HEK293 (cell line): ENCODE measurements at regions not wholly inside any gene's neighbourhood (a gene's known extent, or its start where the extent isn't known, plus 50 kb on each side); places are given as distances from the start of the nearest gene placed in this dataset.

Source experiments
- CTCF ChIA-PET: fragments of 350-600 bp; formaldehyde crosslinking; extraction: SDS; loops from one replicate; lab custom pipeline; 2021; ENCODE audit warnings: antibody characterized with exemption; lab: Yijun Ruan, JAX
- POLR2A ChIA-PET: fragments of 300-600 bp; formaldehyde crosslinking; extraction: SDS; loops from one replicate; lab custom pipeline; 2020; ENCODE audit warnings: antibody characterized with exemption, inconsistent platforms; lab: Yijun Ruan, JAX
- H3K27ac ChIP-seq: fragments of 200-500 bp; sonication (Bioruptor generic); 2 replicates; pipeline ENCODE4 v1.5.1; 2014; ENCODE audit warnings: low read depth, low read length, control low read depth, inconsistent platforms; ENCODE audit errors: extremely low read depth
- H3K36me3 ChIP-seq, 2 experiments: fragments of 200-500 bp in 1 of 2; sonication (Bioruptor generic) in 1 of 2; 1 replicate in 1 of 2; 2 replicates in 1 of 2; pipeline ENCODE4 v1.5.1; 2014 to 2017; ENCODE audit warnings: inconsistent platforms in 2 of 2, low read length in 2 of 2; ENCODE audit not compliant: control insufficient read depth in 2 of 2, insufficient read depth in 1 of 2
- H3K4me1 ChIP-seq: fragments of 200-500 bp; sonication (Bioruptor generic); 2 replicates; pipeline ENCODE4 v1.5.1; 2014; ENCODE audit warnings: mild to moderate bottlenecking, low read length, inconsistent platforms; ENCODE audit not compliant: control insufficient read depth, insufficient read depth
- H3K4me3 ChIP-seq: 2 replicates; pipeline ENCODE4 v1.5.1; 2011; ENCODE audit warnings: low read depth, mild to moderate bottlenecking, control low read depth, low read length, moderate library complexity
- H3K9me3 ChIP-seq: fragments of 200-500 bp; sonication (Bioruptor generic); 2 replicates; pipeline ENCODE4 v1.5.1; 2014; ENCODE audit warnings: low read depth, low read length, inconsistent platforms; ENCODE audit not compliant: control insufficient read depth, insufficient read depth
- GLI4 ChIP-seq: fragments of 450-650 bp; formaldehyde crosslinking; IDR thresholded peaks from 2 replicates; pipeline ENCODE4 v1.5.1; 2016; ENCODE audit warnings: missing biosample characterization, missing genetic modification characterization
- KLF1 ChIP-seq: fragments of 450-650 bp; formaldehyde crosslinking; IDR thresholded peaks from 2 replicates; pipeline ENCODE4 v1.5.1; 2016; ENCODE audit warnings: missing biosample characterization, missing genetic modification characterization
- MZF1 ChIP-seq: fragments of 450-650 bp; formaldehyde crosslinking; IDR thresholded peaks from 2 replicates; pipeline ENCODE4 v1.5.1; 2017; ENCODE audit warnings: missing biosample characterization, missing genetic modification characterization, borderline replicate concordance
- PRDM6 ChIP-seq: fragments of 450-650 bp; formaldehyde crosslinking; IDR thresholded peaks from 2 replicates; pipeline ENCODE4 v1.5.1; 2017; ENCODE audit warnings: missing biosample characterization, missing genetic modification characterization
- ZBTB48 ChIP-seq: fragments of 450-650 bp; formaldehyde crosslinking; IDR thresholded peaks from 2 replicates; pipeline ENCODE4 v1.5.1; 2016; ENCODE audit warnings: missing biosample characterization, missing genetic modification characterization
- ZIC2 ChIP-seq: fragments of 450-650 bp; formaldehyde crosslinking; IDR thresholded peaks from 2 replicates; pipeline ENCODE4 v1.5.1; 2016; ENCODE audit warnings: missing biosample characterization, missing genetic modification characterization
- ZNF16 ChIP-seq: fragments of 450-650 bp; formaldehyde crosslinking; IDR thresholded peaks from 2 replicates; pipeline ENCODE4 v1.5.1; 2016; ENCODE audit warnings: low read depth, missing biosample characterization, missing genetic modification characterization
- ZNF274 ChIP-seq, 2 experiments: fragments of 200-500 bp in 1 of 2; fragments of 450-650 bp in 1 of 2; sonication (Bioruptor generic) in 1 of 2; formaldehyde crosslinking in 1 of 2; IDR thresholded peaks; 2 replicates each; pipeline versions ENCODE4 v1.5.1 to v1.6.1; 2014 to 2016; ENCODE audit warnings: borderline replicate concordance in 1 of 2, inconsistent platforms in 1 of 2, low read length in 1 of 2, missing biosample characterization in 1 of 2, missing genetic modification characterization in 1 of 2
- ZNF292 ChIP-seq: fragments of 450-650 bp; formaldehyde crosslinking; IDR thresholded peaks from 2 replicates; pipeline ENCODE4 v1.5.1; 2016; ENCODE audit warnings: low read depth, missing biosample characterization, missing genetic modification characterization, borderline replicate concordance
- ZNF394 ChIP-seq: fragments of 450-650 bp; formaldehyde crosslinking; IDR thresholded peaks from 2 replicates; pipeline ENCODE4 v1.5.1; 2016; ENCODE audit warnings: missing biosample characterization, missing genetic modification characterization, mild to moderate bottlenecking, moderate library complexity, borderline replicate concordance
- ZNF514 ChIP-seq: fragments of 450-650 bp; formaldehyde crosslinking; IDR thresholded peaks from 2 replicates; pipeline ENCODE4 v1.5.1; 2016; ENCODE audit warnings: missing biosample characterization, missing genetic modification characterization
- ZNF548 ChIP-seq: fragments of 450-650 bp; formaldehyde crosslinking; IDR thresholded peaks from 2 replicates; pipeline ENCODE4 v1.5.1; 2016; ENCODE audit warnings: missing biosample characterization, missing genetic modification characterization
- ZNF555 ChIP-seq: fragments of 450-650 bp; formaldehyde crosslinking; conservative IDR thresholded peaks from 2 replicates; pipeline ENCODE4 v1.5.1; 2017; ENCODE audit warnings: missing biosample characterization, mild to moderate bottlenecking, missing genetic modification characterization, inconsistent platforms
- ZNF558 ChIP-seq: fragments of 450-650 bp; formaldehyde crosslinking; IDR thresholded peaks from 2 replicates; pipeline ENCODE4 v1.5.1; 2016; ENCODE audit warnings: missing biosample characterization, missing genetic modification characterization
- ZNF626 ChIP-seq: fragments of 450-650 bp; sonication (Bioruptor Pico); formaldehyde crosslinking; IDR thresholded peaks from 2 replicates; pipeline ENCODE4 v1.5.1; 2018; ENCODE audit warnings: missing biosample characterization, missing genetic modification characterization, inconsistent platforms
- ZNF664 ChIP-seq: fragments of 450-650 bp; formaldehyde crosslinking; IDR thresholded peaks from 2 replicates; pipeline ENCODE4 v1.5.1; 2016; ENCODE audit warnings: missing biosample characterization, missing genetic modification characterization
- ZNF701 ChIP-seq: fragments of 450-650 bp; formaldehyde crosslinking; IDR thresholded peaks from 2 replicates; pipeline ENCODE4 v1.5.1; 2016; ENCODE audit warnings: missing biosample characterization, missing genetic modification characterization
- ZNF785 ChIP-seq: fragments of 450-650 bp; formaldehyde crosslinking; IDR thresholded peaks from 2 replicates; pipeline ENCODE4 v1.5.1; 2016; ENCODE audit warnings: missing biosample characterization, missing genetic modification characterization
- ZNF791 ChIP-seq: fragments of 450-650 bp; formaldehyde crosslinking; IDR thresholded peaks from 2 replicates; pipeline ENCODE4 v1.5.1; 2016; ENCODE audit warnings: missing biosample characterization, missing genetic modification characterization
- ZSCAN4 ChIP-seq: fragments of 450-650 bp; formaldehyde crosslinking; IDR thresholded peaks from 2 replicates; pipeline ENCODE4 v1.5.1; 2017; ENCODE audit warnings: missing biosample characterization, missing genetic modification characterization
- TF ChIP-seq, protein P1 (sequence below): fragments of 450-650 bp; formaldehyde crosslinking; IDR thresholded peaks from 2 replicates; pipeline ENCODE4 v1.5.1; 2016; ENCODE audit warnings: missing biosample characterization, missing genetic modification characterization
- TF ChIP-seq, protein P2 (sequence below): fragments of 450-650 bp; formaldehyde crosslinking; IDR thresholded peaks from 2 replicates; pipeline ENCODE4 v1.5.1; 2016; ENCODE audit warnings: missing biosample characterization, missing genetic modification characterization, low read depth
- TF ChIP-seq, protein P3 (sequence below): fragments of 450-650 bp; formaldehyde crosslinking; optimal IDR thresholded peaks from 2 replicates; pipeline ENCODE3; 2016; ENCODE audit warnings: missing biosample characterization, mild to moderate bottlenecking, missing genetic modification characterization

DNA sequence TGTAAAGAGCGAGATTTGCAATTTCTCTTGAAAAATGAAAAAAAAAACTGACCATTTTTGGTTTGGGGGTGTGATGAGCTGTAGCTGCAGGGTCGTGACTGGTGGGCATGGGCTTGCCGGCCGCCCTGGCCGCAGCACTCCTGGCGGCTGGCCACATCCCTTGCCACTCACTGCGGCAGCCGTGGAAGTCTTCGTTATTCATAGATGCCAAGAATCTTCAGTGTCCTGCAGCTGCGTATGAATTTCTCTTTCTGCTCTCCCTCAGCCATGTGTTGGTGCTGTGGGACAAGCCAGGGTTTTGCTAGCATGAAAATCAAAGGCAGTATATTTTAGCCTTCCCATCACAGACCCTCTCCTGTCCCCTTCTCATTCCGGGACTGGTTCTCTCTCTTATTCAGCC lies 151.7 kb upstream of the TSHZ3 start:
- ChIA-PET CTCF (no interaction called here), POLR2A (no interaction called here)
- TF ChIP-seq ZBTB48 (tag by site-specific recombination) (no peak), PRDM6 (tag by site-specific recombination) (no peak), MZF1 (tag by site-specific recombination) (no peak), ZNF791 (tag by site-specific recombination) (no peak), ZNF292 (tag by site-specific recombination) (no peak), ZIC2 (tag by site-specific recombination) (no peak), ZNF701 (tag by site-specific recombination) (no peak), ZNF514 (no peak), ZNF394 (tag by site-specific recombination) (no peak)
- TF ChIP-seq, protein P1, sequence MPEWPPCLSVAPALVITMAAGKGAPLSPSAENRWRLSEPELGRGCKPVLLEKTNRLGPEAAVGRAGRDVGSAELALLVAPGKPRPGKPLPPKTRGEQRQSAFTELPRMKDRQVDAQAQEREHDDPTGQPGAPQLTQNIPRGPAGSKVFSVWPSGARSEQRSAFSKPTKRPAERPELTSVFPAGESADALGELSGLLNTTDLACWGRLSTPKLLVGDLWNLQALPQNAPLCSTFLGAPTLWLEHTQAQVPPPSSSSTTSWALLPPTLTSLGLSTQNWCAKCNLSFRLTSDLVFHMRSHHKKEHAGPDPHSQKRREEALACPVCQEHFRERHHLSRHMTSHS (tag by site-specific recombination), result no peak

GRCh38 chr19:31501427-31502195 lies 152.4 kb upstream of the TSHZ3 start:
- H3K9me3 ChIP-seq, result 0 out of 2 replicates have a peak, but pooled peaks cover 2% of the 10 kb centered on the region
- CTCF ChIA-PET, result interaction anchor here (1.0 kb wide), 1 partner anchor 25 kb away, joined by 3 read pairs; no protein-coding TSS in a partner anchor
- no peaks in the 10 kb centered on the region for H3K4me1 ChIP-seq
- H3K4me3 ChIP-seq, result no peak overlapping the region
- POLR2A ChIA-PET, result no interaction called here
- no peaks in the 10 kb centered on the region for H3K36me3 ChIP-seq
- H3K27ac ChIP-seq, result no peak overlapping the region
- no peak for TF ChIP-seq ZNF16 (tag by site-specific recombination)
- TF ChIP-seq ZSCAN4 (tag by site-specific recombination), result no peak
- TF ChIP-seq KLF1 (tag by site-specific recombination), result no peak
- no peak for TF ChIP-seq ZNF548 (tag by site-specific recombination)
- no peak for TF ChIP-seq GLI4 (tag by site-specific recombination)
- no peak for TF ChIP-seq ZNF558
- TF ChIP-seq ZNF785, result no peak
- TF ChIP-seq, protein P2, sequence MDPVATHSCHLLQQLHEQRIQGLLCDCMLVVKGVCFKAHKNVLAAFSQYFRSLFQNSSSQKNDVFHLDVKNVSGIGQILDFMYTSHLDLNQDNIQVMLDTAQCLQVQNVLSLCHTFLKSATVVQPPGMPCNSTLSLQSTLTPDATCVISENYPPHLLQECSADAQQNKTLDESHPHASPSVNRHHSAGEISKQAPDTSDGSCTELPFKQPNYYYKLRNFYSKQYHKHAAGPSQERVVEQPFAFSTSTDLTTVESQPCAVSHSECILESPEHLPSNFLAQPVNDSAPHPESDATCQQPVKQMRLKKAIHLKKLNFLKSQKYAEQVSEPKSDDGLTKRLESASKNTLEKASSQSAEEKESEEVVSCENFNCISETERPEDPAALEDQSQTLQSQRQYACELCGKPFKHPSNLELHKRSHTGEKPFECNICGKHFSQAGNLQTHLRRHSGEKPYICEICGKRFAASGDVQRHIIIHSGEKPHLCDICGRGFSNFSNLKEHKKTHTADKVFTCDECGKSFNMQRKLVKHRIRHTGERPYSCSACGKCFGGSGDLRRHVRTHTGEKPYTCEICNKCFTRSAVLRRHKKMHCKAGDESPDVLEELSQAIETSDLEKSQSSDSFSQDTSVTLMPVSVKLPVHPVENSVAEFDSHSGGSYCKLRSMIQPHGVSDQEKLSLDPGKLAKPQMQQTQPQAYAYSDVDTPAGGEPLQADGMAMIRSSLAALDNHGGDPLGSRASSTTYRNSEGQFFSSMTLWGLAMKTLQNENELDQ (tag by site-specific recombination), result no peak
- TF ChIP-seq ZNF394 (tag by site-specific recombination), result no peak
- TF ChIP-seq, protein P3, sequence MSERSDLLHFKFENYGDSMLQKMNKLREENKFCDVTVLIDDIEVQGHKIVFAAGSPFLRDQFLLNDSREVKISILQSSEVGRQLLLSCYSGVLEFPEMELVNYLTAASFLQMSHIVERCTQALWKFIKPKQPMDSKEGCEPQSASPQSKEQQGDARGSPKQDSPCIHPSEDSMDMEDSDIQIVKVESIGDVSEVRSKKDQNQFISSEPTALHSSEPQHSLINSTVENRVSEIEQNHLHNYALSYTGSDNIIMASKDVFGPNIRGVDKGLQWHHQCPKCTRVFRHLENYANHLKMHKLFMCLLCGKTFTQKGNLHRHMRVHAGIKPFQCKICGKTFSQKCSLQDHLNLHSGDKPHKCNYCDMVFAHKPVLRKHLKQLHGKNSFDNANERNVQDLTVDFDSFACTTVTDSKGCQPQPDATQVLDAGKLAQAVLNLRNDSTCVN (tag by site-specific recombination), result no peak
- TF ChIP-seq ZNF664 (tag by site-specific recombination), result no peak
- TF ChIP-seq ZNF555 (tag by site-specific recombination), result no peak
- TF ChIP-seq ZNF274 (IDR thresholded peaks at IDR 0.05; ENCODE audit: low read length), result no peak
- TF ChIP-seq ZNF274 (tag by site-specific recombination; IDR thresholded peaks at IDR 0.05; ENCODE audit: borderline replicate concordance), result no peak
- TF ChIP-seq ZNF626, result no peak

More for the DNA sequence above, 151.7 kb upstream of the TSHZ3 start:
- Histone ChIP-seq H3K36me3 (no peaks in the 10 kb centered on the region), H3K27ac (no peak overlapping the region), H3K4me1 (no peaks in the 10 kb centered on the region), H3K4me3 (no peak overlapping the region), H3K9me3 (0 out of 2 replicates have a peak, but pooled peaks cover 2% of the 10 kb centered on the region)
